Fibroblast of lung (primary cell): ENCODE measurements at regions not wholly inside any gene's neighbourhood (a gene's known extent, or its start where the extent isn't known, plus 50 kb on each side); places are given as distances from the start of the nearest gene placed in this dataset.

ENCODE experiments used
- DNase-seq, 2 donors: peaks; one replicate each; pipeline versions ENCODE4 v3.0.0 to v3.0.0-alpha.2; 2010; ENCODE audit warnings: low read depth in 2 of 2
- H2AFZ ChIP-seq: 2 replicates; pipeline ENCODE4 v1.5.1; 2012; ENCODE audit warnings: low read length, control low read depth, inconsistent platforms
- H3K27ac ChIP-seq: 2 replicates; pipeline ENCODE4 v1.5.1; 2011; ENCODE audit warnings: low read length, control low read depth; ENCODE audit not compliant: insufficient read depth
- H3K27me3 ChIP-seq: 2 replicates; pipeline ENCODE4 v1.5.1; 2011; ENCODE audit warnings: mild to moderate bottlenecking, low read length; ENCODE audit not compliant: control insufficient read depth, insufficient read depth
- H3K36me3 ChIP-seq: 2 replicates; pipeline ENCODE4 v1.5.1; 2011; ENCODE audit warnings: low read length; ENCODE audit not compliant: control insufficient read depth, insufficient read depth
- H3K4me1 ChIP-seq: 2 replicates; pipeline ENCODE4 v1.5.1; 2011; ENCODE audit warnings: low read length; ENCODE audit not compliant: control insufficient read depth, insufficient read depth; ENCODE audit errors: extremely low read depth
- H3K4me2 ChIP-seq: 2 replicates; pipeline ENCODE4 v1.5.1; 2011; ENCODE audit warnings: low read length, control low read depth; ENCODE audit not compliant: insufficient read depth; ENCODE audit errors: extremely low read depth
- H3K4me3 ChIP-seq, 4 experiments: fragments of 200-600 bp in 1 of 4; sonication (generic) in 1 of 4; replicated peaks in 1 of 4; 2 replicates each; pipeline ENCODE4 v1.5.1; 2011 to 2016; ENCODE audit warnings: low read length in 4 of 4, low read depth in 3 of 4, mild to moderate bottlenecking in 3 of 4, control low read depth in 2 of 4, inconsistent platforms in 1 of 4, mixed read lengths in 1 of 4; ENCODE audit not compliant: insufficient read depth in 1 of 4; ENCODE audit errors: control extremely low read depth in 1 of 4
- H3K79me2 ChIP-seq: 2 replicates; pipeline ENCODE4 v1.5.1; 2012; ENCODE audit warnings: mild to moderate bottlenecking, low read length, inconsistent platforms; ENCODE audit not compliant: control insufficient read depth, insufficient read depth
- H3K9ac ChIP-seq: 2 replicates; pipeline ENCODE4 v1.5.1; 2011; ENCODE audit warnings: mild to moderate bottlenecking, low read length, control low read depth; ENCODE audit not compliant: insufficient read depth
- H3K9me3 ChIP-seq: 2 replicates; pipeline ENCODE4 v1.5.1; 2012; ENCODE audit warnings: low read depth, low read length; ENCODE audit not compliant: control insufficient read depth, insufficient read depth
- H4K20me1 ChIP-seq: 2 replicates; pipeline ENCODE4 v1.5.1; 2011; ENCODE audit warnings: low read length; ENCODE audit not compliant: control insufficient read depth, insufficient read depth; ENCODE audit errors: extremely low read depth
- EZH2 ChIP-seq: IDR thresholded peaks from 2 replicates; pipeline ENCODE4 v1.5.1; 2012; ENCODE audit warnings: low read length, control low read depth, mild to moderate bottlenecking; ENCODE audit errors: missing control alignments
- TF ChIP-seq, protein P1 (sequence below), 2 donors: IDR thresholded peaks in 1 of 2; conservative IDR thresholded peaks in 1 of 2; 1 replicate in 1 of 2; 2 replicates in 1 of 2; pipeline ENCODE4 v1.5.1; 2011 to 2012; ENCODE audit warnings: low read length in 2 of 2, control low read depth in 1 of 2, inconsistent platforms in 1 of 2, low read depth in 1 of 2, mild to moderate bottlenecking in 1 of 2

DNA sequence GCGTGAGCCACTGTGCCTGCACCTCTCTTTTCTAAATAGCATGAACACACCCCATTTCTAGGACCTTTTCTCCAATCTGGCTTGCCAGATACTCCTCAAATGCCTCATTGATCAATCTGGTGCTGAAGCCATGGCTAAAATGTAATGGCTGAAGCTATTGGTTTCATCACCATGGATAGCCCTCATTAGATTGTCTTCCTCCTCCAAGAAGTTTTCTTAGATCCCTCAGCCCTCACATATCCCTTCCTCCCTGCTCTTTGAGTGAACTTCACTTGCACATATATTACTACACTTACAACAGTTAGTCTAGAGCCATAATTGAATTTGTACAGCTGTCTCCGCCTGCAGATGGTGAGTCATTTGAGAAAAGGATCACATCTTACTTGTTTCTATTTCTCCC lies 77.9 kb upstream of the TOX3 start:
- Histone ChIP-seq H3K27ac (no peak overlapping the region), H3K36me3 (no peaks in the 10 kb centered on the region), H3K79me2 (no peaks in the 10 kb centered on the region), H3K4me1 (no peaks in the 10 kb centered on the region), H3K4me2 (no peak overlapping the region), H3K9me3 (no peaks in the 10 kb centered on the region), H3K4me3 (no peak overlapping the region), H3K27me3 (no peaks in the 10 kb centered on the region), H3K9ac (no peak overlapping the region), H2AFZ (no peak overlapping the region), H4K20me1 (no peaks in the 10 kb centered on the region)
- no peak for DNase-seq
- TF ChIP-seq, protein P1, sequence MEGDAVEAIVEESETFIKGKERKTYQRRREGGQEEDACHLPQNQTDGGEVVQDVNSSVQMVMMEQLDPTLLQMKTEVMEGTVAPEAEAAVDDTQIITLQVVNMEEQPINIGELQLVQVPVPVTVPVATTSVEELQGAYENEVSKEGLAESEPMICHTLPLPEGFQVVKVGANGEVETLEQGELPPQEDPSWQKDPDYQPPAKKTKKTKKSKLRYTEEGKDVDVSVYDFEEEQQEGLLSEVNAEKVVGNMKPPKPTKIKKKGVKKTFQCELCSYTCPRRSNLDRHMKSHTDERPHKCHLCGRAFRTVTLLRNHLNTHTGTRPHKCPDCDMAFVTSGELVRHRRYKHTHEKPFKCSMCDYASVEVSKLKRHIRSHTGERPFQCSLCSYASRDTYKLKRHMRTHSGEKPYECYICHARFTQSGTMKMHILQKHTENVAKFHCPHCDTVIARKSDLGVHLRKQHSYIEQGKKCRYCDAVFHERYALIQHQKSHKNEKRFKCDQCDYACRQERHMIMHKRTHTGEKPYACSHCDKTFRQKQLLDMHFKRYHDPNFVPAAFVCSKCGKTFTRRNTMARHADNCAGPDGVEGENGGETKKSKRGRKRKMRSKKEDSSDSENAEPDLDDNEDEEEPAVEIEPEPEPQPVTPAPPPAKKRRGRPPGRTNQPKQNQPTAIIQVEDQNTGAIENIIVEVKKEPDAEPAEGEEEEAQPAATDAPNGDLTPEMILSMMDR (conservative IDR thresholded peaks at IDR 0.05 in 1 of 2, IDR thresholded peaks at IDR 0.05 in 1 of 2; ENCODE audit: low read depth in 1 of 2, low read length in 2 of 2) = no peak
- no peak for TF ChIP-seq EZH2

GRCh38 chr16:52621651-52622050 lies 74.7 kb upstream of the TOX3 start:
- H3K9ac ChIP-seq = no peak overlapping the region
- H2AFZ ChIP-seq = no peak overlapping the region
- no peaks in the 10 kb centered on the region for H3K4me1 ChIP-seq
- no peak for DNase-seq
- no peak overlapping the region for H3K4me3 ChIP-seq
- no peaks in the 10 kb centered on the region for H3K27me3 ChIP-seq
- no peak overlapping the region for H3K27ac ChIP-seq
- no peaks in the 10 kb centered on the region for H3K79me2 ChIP-seq
- TF ChIP-seq, protein P1 (conservative IDR thresholded peaks at IDR 0.05 in 1 of 2, IDR thresholded peaks at IDR 0.05 in 1 of 2; ENCODE audit: low read depth in 1 of 2, low read length in 2 of 2) = no peak
- TF ChIP-seq EZH2 = no peak
- no peaks in the 10 kb centered on the region for H3K36me3 ChIP-seq
- H4K20me1 ChIP-seq = no peaks in the 10 kb centered on the region
- H3K9me3 ChIP-seq = no peaks in the 10 kb centered on the region
- H3K4me2 ChIP-seq = no peak overlapping the region

GRCh38 chr16:52618753-52619497 lies 72.0 kb upstream of the TOX3 start:
- H3K4me2 ChIP-seq = no peak overlapping the region
- TF ChIP-seq, protein P1 (conservative IDR thresholded peaks at IDR 0.05 in 1 of 2, IDR thresholded peaks at IDR 0.05 in 1 of 2; ENCODE audit: low read depth in 1 of 2, low read length in 2 of 2) = no peak
- no peak for TF ChIP-seq EZH2
- H3K4me1 ChIP-seq = no peaks in the 10 kb centered on the region
- no peaks in the 10 kb centered on the region for H3K36me3 ChIP-seq
- no peak overlapping the region for H3K27ac ChIP-seq
- H3K9ac ChIP-seq = no peak overlapping the region
- no peak overlapping the region for H3K4me3 ChIP-seq
- no peak for DNase-seq
- H3K9me3 ChIP-seq = no peaks in the 10 kb centered on the region
- H2AFZ ChIP-seq = no peak overlapping the region
- H3K27me3 ChIP-seq = no peaks in the 10 kb centered on the region
- no peaks in the 10 kb centered on the region for H3K79me2 ChIP-seq
- no peaks in the 10 kb centered on the region for H4K20me1 ChIP-seq
